Ovary (tissue), 7 donors: ENCODE measurements at regions not wholly inside any gene's neighbourhood (a gene's known extent, or its start where the extent isn't known, plus 50 kb on each side); places are given as distances from the start of the nearest gene placed in this dataset.

ENCODE experiments used
- DNase-seq, 5 donors: peaks; one replicate each; pipeline ENCODE4 v3.0.0-alpha.2; 2019 to 2020
- H3K27ac ChIP-seq, 2 donors: fragments of 200-600 bp; one replicate each; pipeline versions ENCODE4 v1.5.1 to v1.8.0; 2019 to 2022
- H3K27me3 ChIP-seq: fragments of 200-600 bp; one replicate; pipeline ENCODE4 v1.8.0; 2022
- H3K36me3 ChIP-seq: fragments of 200-600 bp; sonication (generic); one replicate; pipeline ENCODE4 v1.5.1; 2019
- H3K4me1 ChIP-seq: one replicate; pipeline ENCODE4 v1.8.1; 2013; ENCODE audit warnings: mild to moderate bottlenecking, moderate library complexity; ENCODE audit not compliant: insufficient read depth
- H3K4me3 ChIP-seq: fragments of 200-600 bp; sonication (generic); one replicate; pipeline ENCODE4 v1.5.1; 2017
- H3K9me3 ChIP-seq, 2 donors: fragments of 200-600 bp in 1 of 2; sonication (generic) in 1 of 2; one replicate each; pipeline versions ENCODE4 v1.5.1 to v1.8.1; 2013 to 2019; ENCODE audit warnings: mild to moderate bottlenecking in 1 of 2, moderate library complexity in 1 of 2
- EP300 ChIP-seq: sonication (generic); formaldehyde crosslinking; IDR thresholded peaks from one replicate; pipeline ENCODE4 v1.6.1; 2017; ENCODE audit warnings: antibody characterized with exemption
- POLR2A ChIP-seq: fragments of 450-650 bp; IDR thresholded peaks from one replicate; pipeline ENCODE4 v1.6.1; 2017; ENCODE audit warnings: antibody characterized with exemption, mild to moderate bottlenecking, moderate library complexity
- WGBS, 3 donors: extraction: QIAGEN DNeasy Blood & Tissue Kit in 1 of 3; methylation state at CpG; one replicate each; pipeline versions ENCODE4 v1.1.5 to v1.1.7; 2013 to 2017; 5-methylcytosine and 5-hydroxymethylcytosine counted together
- intact Hi-C, 4 donors: fragments of 100-400 bp; cut with DNase I; formaldehyde crosslinking; loops; one replicate each; pipeline versions ENCODE4 v1.11.0 to v1.15.1; 2022 to 2023
- TF ChIP-seq, protein P1 (sequence below), 3 donors: fragments of 450-650 bp in 2 of 3; fragments of 200-600 bp in 1 of 3; IDR thresholded peaks; one replicate each; pipeline versions ENCODE4 v1.5.1 to v1.8.0; 2016 to 2022; ENCODE audit warnings: antibody characterized with exemption in 3 of 3, mild to moderate bottlenecking in 1 of 3
- donor health status: DM: no; HTN: no; CAD: no; lungs with moderate emphysema.
- donor health status: DM: no; HTN: no; CAD: no.
- donor health status: Bipolar disorder and iron deficiency.
- donor health status: DM: no; HTN: no; CAD: no.
- donor health status: DM: yes; HTN: yes; CAD: no.

- Histone ChIP-seq H3K4me1 (no peaks in the 10 kb centered on the region), H3K9me3 (no peaks in the 10 kb centered on the region), H3K4me3 (no peak overlapping the region), H3K36me3 (no peaks in the 10 kb centered on the region), H3K27me3 (no peaks in the 10 kb centered on the region), H3K27ac (no peak overlapping the region)
- TF ChIP-seq, protein P1, sequence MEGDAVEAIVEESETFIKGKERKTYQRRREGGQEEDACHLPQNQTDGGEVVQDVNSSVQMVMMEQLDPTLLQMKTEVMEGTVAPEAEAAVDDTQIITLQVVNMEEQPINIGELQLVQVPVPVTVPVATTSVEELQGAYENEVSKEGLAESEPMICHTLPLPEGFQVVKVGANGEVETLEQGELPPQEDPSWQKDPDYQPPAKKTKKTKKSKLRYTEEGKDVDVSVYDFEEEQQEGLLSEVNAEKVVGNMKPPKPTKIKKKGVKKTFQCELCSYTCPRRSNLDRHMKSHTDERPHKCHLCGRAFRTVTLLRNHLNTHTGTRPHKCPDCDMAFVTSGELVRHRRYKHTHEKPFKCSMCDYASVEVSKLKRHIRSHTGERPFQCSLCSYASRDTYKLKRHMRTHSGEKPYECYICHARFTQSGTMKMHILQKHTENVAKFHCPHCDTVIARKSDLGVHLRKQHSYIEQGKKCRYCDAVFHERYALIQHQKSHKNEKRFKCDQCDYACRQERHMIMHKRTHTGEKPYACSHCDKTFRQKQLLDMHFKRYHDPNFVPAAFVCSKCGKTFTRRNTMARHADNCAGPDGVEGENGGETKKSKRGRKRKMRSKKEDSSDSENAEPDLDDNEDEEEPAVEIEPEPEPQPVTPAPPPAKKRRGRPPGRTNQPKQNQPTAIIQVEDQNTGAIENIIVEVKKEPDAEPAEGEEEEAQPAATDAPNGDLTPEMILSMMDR (IDR thresholded peaks at IDR 0.05) = no peak
- TF ChIP-seq POLR2A = no peak
- no peak for TF ChIP-seq EP300
- WGBS, 3 donors = 88 to 90% (median 90%) methylated on average over 10 of the region's 10 CpGs
- intact Hi-C loops = no loop called here
- DNase-seq = no peak
Measured at GRCh38 chr1:232329103-232329813, 300.7 kb downstream of the SIPA1L2 start.

GRCh38 chr1:232328486-232329102, 301.3 kb downstream of the SIPA1L2 start:
- whole genome bisulfite sequencing, 3 donors = 66 to 71% (median 70%) methylated on average over 4 of the region's 4 CpGs
- H3K27me3 ChIP-seq = no peaks in the 10 kb centered on the region
- no peak for DNase-seq
- TF ChIP-seq, protein P1 (IDR thresholded peaks at IDR 0.05) = no peak
- TF ChIP-seq EP300 (no peak), POLR2A (no peak)
- H3K27ac ChIP-seq = no peak overlapping the region
- H3K4me3 ChIP-seq = no peak overlapping the region
- intact Hi-C loops = no loop called here
- no peaks in the 10 kb centered on the region for H3K9me3 ChIP-seq
- H3K36me3 ChIP-seq = no peaks in the 10 kb centered on the region
- H3K4me1 ChIP-seq = no peaks in the 10 kb centered on the region

GRCh38 chr1:232327899-232328298, 302.0 kb downstream of the SIPA1L2 start:
- H3K27ac ChIP-seq = no peak overlapping the region
- intact Hi-C loops = no loop called here
- H3K4me1 ChIP-seq = no peaks in the 10 kb centered on the region
- DNase-seq = no peak
- H3K27me3 ChIP-seq = no peaks in the 10 kb centered on the region
- no peak overlapping the region for H3K4me3 ChIP-seq
- 74 to 87% (median 78%) methylated on average over 5 of the region's 5 CpGs for WGBS, 3 donors
- H3K9me3 ChIP-seq = no peaks in the 10 kb centered on the region
- TF ChIP-seq, protein P1 (IDR thresholded peaks at IDR 0.05) = no peak
- TF ChIP-seq EP300 (no peak), POLR2A (no peak)
- no peaks in the 10 kb centered on the region for H3K36me3 ChIP-seq

DNA sequence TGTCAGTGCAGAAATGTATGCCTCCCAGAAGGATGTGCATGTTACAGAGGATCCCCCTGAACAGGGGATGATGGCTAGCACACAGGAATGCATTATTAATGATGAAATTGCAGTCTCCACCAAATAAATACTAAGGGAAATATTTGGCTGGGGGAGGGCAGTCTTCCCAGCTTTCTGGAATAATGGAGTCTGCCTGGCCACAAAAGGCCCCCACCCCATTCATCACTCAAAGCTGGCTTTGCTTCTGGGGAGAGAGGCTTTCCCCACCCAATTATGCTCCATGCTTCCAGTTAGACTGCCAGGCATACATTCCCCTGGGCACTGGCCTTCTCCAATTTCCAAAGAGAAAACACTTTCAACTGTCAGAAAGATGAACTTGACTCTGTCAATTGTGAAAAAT, 302.7 kb downstream of the SIPA1L2 start:
- no peaks in the 10 kb centered on the region for H3K36me3 ChIP-seq
- no peaks in the 10 kb centered on the region for H3K4me1 ChIP-seq
- H3K27me3 ChIP-seq = no peaks in the 10 kb centered on the region
- no peak overlapping the region for H3K4me3 ChIP-seq
- intact Hi-C loops = no loop called here
- no peak overlapping the region for H3K27ac ChIP-seq
- TF ChIP-seq POLR2A (no peak), EP300 (no peak)
- TF ChIP-seq, protein P1 (IDR thresholded peaks at IDR 0.05) = no peak
- no peaks in the 10 kb centered on the region for H3K9me3 ChIP-seq
- DNase-seq = no peak
